Fibroblast of lung (primary cell): ENCODE measurements at regions not wholly inside any gene's neighbourhood (a gene's known extent, or its start where the extent isn't known, plus 50 kb on each side); places are given as distances from the start of the nearest gene placed in this dataset.

Source experiments
- DNase-seq, 2 donors: peaks; one replicate each; pipeline versions ENCODE4 v3.0.0 to v3.0.0-alpha.2; 2010; ENCODE audit warnings: low read depth in 2 of 2
- H2AFZ ChIP-seq: 2 replicates; pipeline ENCODE4 v1.5.1; 2012; ENCODE audit warnings: low read length, control low read depth, inconsistent platforms
- H3K27ac ChIP-seq: 2 replicates; pipeline ENCODE4 v1.5.1; 2011; ENCODE audit warnings: low read length, control low read depth; ENCODE audit not compliant: insufficient read depth
- H3K27me3 ChIP-seq: 2 replicates; pipeline ENCODE4 v1.5.1; 2011; ENCODE audit warnings: mild to moderate bottlenecking, low read length; ENCODE audit not compliant: control insufficient read depth, insufficient read depth
- H3K36me3 ChIP-seq: 2 replicates; pipeline ENCODE4 v1.5.1; 2011; ENCODE audit warnings: low read length; ENCODE audit not compliant: control insufficient read depth, insufficient read depth
- H3K4me1 ChIP-seq: 2 replicates; pipeline ENCODE4 v1.5.1; 2011; ENCODE audit warnings: low read length; ENCODE audit not compliant: control insufficient read depth, insufficient read depth; ENCODE audit errors: extremely low read depth
- H3K4me2 ChIP-seq: 2 replicates; pipeline ENCODE4 v1.5.1; 2011; ENCODE audit warnings: low read length, control low read depth; ENCODE audit not compliant: insufficient read depth; ENCODE audit errors: extremely low read depth
- H3K4me3 ChIP-seq, 4 experiments: fragments of 200-600 bp in 1 of 4; sonication (generic) in 1 of 4; replicated peaks in 1 of 4; 2 replicates each; pipeline ENCODE4 v1.5.1; 2011 to 2016; ENCODE audit warnings: low read length in 4 of 4, low read depth in 3 of 4, mild to moderate bottlenecking in 3 of 4, control low read depth in 2 of 4, inconsistent platforms in 1 of 4, mixed read lengths in 1 of 4; ENCODE audit not compliant: insufficient read depth in 1 of 4; ENCODE audit errors: control extremely low read depth in 1 of 4
- H3K79me2 ChIP-seq: 2 replicates; pipeline ENCODE4 v1.5.1; 2012; ENCODE audit warnings: mild to moderate bottlenecking, low read length, inconsistent platforms; ENCODE audit not compliant: control insufficient read depth, insufficient read depth
- H3K9ac ChIP-seq: 2 replicates; pipeline ENCODE4 v1.5.1; 2011; ENCODE audit warnings: mild to moderate bottlenecking, low read length, control low read depth; ENCODE audit not compliant: insufficient read depth
- H3K9me3 ChIP-seq: 2 replicates; pipeline ENCODE4 v1.5.1; 2012; ENCODE audit warnings: low read depth, low read length; ENCODE audit not compliant: control insufficient read depth, insufficient read depth
- H4K20me1 ChIP-seq: 2 replicates; pipeline ENCODE4 v1.5.1; 2011; ENCODE audit warnings: low read length; ENCODE audit not compliant: control insufficient read depth, insufficient read depth; ENCODE audit errors: extremely low read depth
- CTCF ChIP-seq, 2 donors: IDR thresholded peaks in 1 of 2; conservative IDR thresholded peaks in 1 of 2; 1 replicate in 1 of 2; 2 replicates in 1 of 2; pipeline ENCODE4 v1.5.1; 2011 to 2012; ENCODE audit warnings: low read length in 2 of 2, control low read depth in 1 of 2, inconsistent platforms in 1 of 2, low read depth in 1 of 2, mild to moderate bottlenecking in 1 of 2
- EZH2 ChIP-seq: IDR thresholded peaks from 2 replicates; pipeline ENCODE4 v1.5.1; 2012; ENCODE audit warnings: low read length, control low read depth, mild to moderate bottlenecking; ENCODE audit errors: missing control alignments

GRCh38 chr21:31480228-31480627 is 136.2 kb upstream of the TIAM1 start:
- Histone ChIP-seq H3K36me3 (no peaks in the 10 kb centered on the region), H3K4me3 (no peak overlapping the region), H3K4me1 (no peaks in the 10 kb centered on the region), H2AFZ (no peak overlapping the region), H3K4me2 (no peak overlapping the region), H3K27me3 (no peaks in the 10 kb centered on the region), H3K27ac (no peak overlapping the region), H4K20me1 (no peaks in the 10 kb centered on the region), H3K79me2 (no peaks in the 10 kb centered on the region), H3K9ac (no peak overlapping the region), H3K9me3 (no peaks in the 10 kb centered on the region)
- DNase-seq = no peak
- TF ChIP-seq EZH2 (no peak), CTCF (conservative IDR thresholded peaks at IDR 0.05 in 1 of 2, IDR thresholded peaks at IDR 0.05 in 1 of 2; ENCODE audit: low read depth in 1 of 2, low read length in 2 of 2) (no peak)

DNA sequence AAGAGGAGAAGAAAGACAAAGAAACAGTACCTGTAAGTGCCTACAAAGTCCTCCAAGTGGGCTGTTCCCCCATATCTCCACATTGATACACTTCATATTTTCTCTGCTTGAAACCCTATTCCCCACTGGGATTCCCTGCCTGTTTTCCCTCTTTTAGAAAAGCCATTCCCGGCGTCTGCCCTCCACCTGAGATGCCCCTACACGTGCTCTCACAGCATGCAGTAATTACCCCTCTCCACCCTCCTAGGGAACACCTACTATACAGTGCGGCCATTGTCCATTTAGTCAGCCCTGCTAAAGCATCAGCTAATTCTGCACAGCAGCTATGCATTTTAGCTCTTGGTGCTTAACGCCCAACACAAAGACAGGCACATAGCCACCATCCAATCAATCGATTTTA is 135.7 kb upstream of the TIAM1 start:
- H3K27me3 ChIP-seq = no peaks in the 10 kb centered on the region

GRCh38 chr21:31479222-31479621 is 135.2 kb upstream of the TIAM1 start:
- H3K79me2 ChIP-seq = no peaks in the 10 kb centered on the region
- H3K4me1 ChIP-seq = no peaks in the 10 kb centered on the region
- no peak overlapping the region for H3K9ac ChIP-seq
- H3K4me3 ChIP-seq = no peak overlapping the region
- no peaks in the 10 kb centered on the region for H3K36me3 ChIP-seq
- no peak for TF ChIP-seq EZH2
- no peaks in the 10 kb centered on the region for H3K27me3 ChIP-seq
- no peaks in the 10 kb centered on the region for H3K9me3 ChIP-seq
- no peak overlapping the region for H3K27ac ChIP-seq
- no peaks in the 10 kb centered on the region for H4K20me1 ChIP-seq
- H3K4me2 ChIP-seq = no peak overlapping the region
- DNase-seq = no peak
- no peak overlapping the region for H2AFZ ChIP-seq

More for the DNA sequence above, 135.7 kb upstream of the TIAM1 start:
- Histone ChIP-seq H3K4me1 (no peaks in the 10 kb centered on the region), H2AFZ (no peak overlapping the region), H3K36me3 (no peaks in the 10 kb centered on the region), H3K79me2 (no peaks in the 10 kb centered on the region), H3K9me3 (no peaks in the 10 kb centered on the region), H4K20me1 (no peaks in the 10 kb centered on the region), H3K9ac (no peak overlapping the region), H3K4me2 (no peak overlapping the region), H3K27ac (no peak overlapping the region), H3K4me3 (no peak overlapping the region)
- TF ChIP-seq EZH2 = no peak
- no peak for TF ChIP-seq CTCF (conservative IDR thresholded peaks at IDR 0.05 in 1 of 2, IDR thresholded peaks at IDR 0.05 in 1 of 2; ENCODE audit: low read depth in 1 of 2, low read length in 2 of 2)
- no peak for DNase-seq
